ENCODE measurements at regions not wholly inside any gene's neighbourhood (a gene's known extent, or its start where the extent isn't known, plus 50 kb on each side); places are given as distances from the start of the nearest gene placed in this dataset.
A peak's percentile ranks its signal among the peaks of the same experiment; 100 is the strongest.

- H3K4me3 ChIP-seq (ENCODE audit: low read depth, low read length) = no peak overlapping the region
- DNase-seq (ENCODE audit: low read depth) = peak; percentile 47
- peak; percentile 34 for TF ChIP-seq CTCF (IDR thresholded peaks at IDR 0.05; ENCODE audit: insufficient read depth, low read depth, low read length, missing control alignments)
These were observed 107.5 kb upstream of the RPL34 start for GRCh38 chr4:108512615-108513505.

- DNase-seq (ENCODE audit: low read depth) = no peak
- H3K4me3 ChIP-seq (ENCODE audit: low read depth, low read length) = no peak overlapping the region
- TF ChIP-seq CTCF (IDR thresholded peaks at IDR 0.05; ENCODE audit: insufficient read depth, low read depth, low read length, missing control alignments) = no peak
These were observed 108.8 kb upstream of the RPL34 start for GRCh38 chr4:108511618-108512017.

- DNase-seq (ENCODE audit: low read depth) = no peak
- no peak for TF ChIP-seq CTCF (IDR thresholded peaks at IDR 0.05; ENCODE audit: insufficient read depth, low read depth, low read length, missing control alignments)
- H3K4me3 ChIP-seq (ENCODE audit: low read depth, low read length) = no peak overlapping the region
These were observed 118.0 kb upstream of the RPL34 start for GRCh38 chr4:108502356-108502755.

- H3K4me3 ChIP-seq (ENCODE audit: low read depth, low read length) = no peak overlapping the region
- no peak for TF ChIP-seq CTCF (IDR thresholded peaks at IDR 0.05; ENCODE audit: insufficient read depth, low read depth, low read length, missing control alignments)
- DNase-seq (ENCODE audit: low read depth) = no peak
These were observed 121.5 kb upstream of the RPL34 start for GRCh38 chr4:108498925-108499324.

- no peak for DNase-seq (ENCODE audit: low read depth)
- no peak for TF ChIP-seq CTCF (IDR thresholded peaks at IDR 0.05; ENCODE audit: insufficient read depth, low read depth, low read length, missing control alignments)
- H3K4me3 ChIP-seq (ENCODE audit: low read depth, low read length) = no peak overlapping the region
These were observed 126.8 kb upstream of the RPL34 start for GRCh38 chr4:108493596-108493931.

- TF ChIP-seq CTCF (IDR thresholded peaks at IDR 0.05; ENCODE audit: insufficient read depth, low read depth, low read length, missing control alignments) = peak; percentile 73
- DNase-seq (ENCODE audit: low read depth) = peak; percentile 63
- no peak overlapping the region for H3K4me3 ChIP-seq (ENCODE audit: low read depth, low read length)
These were observed 127.4 kb upstream of the RPL34 start for GRCh38 chr4:108492816-108493595.

All from GM12865 (cell line).